ENCODE measurements at regions not wholly inside any gene's neighbourhood (a gene's known extent, or its start where the extent isn't known, plus 50 kb on each side); places are given as distances from the start of the nearest gene placed in this dataset.

DNA sequence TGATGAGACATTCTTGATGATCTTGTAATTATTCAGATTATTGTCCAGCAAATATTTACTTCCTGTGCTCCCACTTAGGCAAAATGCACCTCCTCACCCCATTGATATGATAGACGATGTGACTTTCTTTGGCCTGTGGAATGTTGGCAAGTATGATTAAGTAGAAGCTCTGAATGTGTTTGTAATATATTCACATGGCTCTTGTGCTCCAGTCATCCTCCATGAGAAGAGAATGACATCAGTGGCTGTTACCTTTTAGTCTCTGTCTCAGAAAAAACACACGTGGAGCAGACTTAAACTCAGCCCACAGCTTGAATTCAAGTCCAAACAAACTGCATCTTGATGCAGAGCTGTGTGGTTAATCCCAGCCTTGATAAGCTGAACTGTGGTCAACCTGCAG, 984.3 kb upstream of the FBXO33 start:
- no peaks in the 10 kb centered on the region for H3K9me3 ChIP-seq (ENCODE audit: control insufficient read depth, low read depth, low read length)

More for the DNA sequence above, 984.3 kb upstream of the FBXO33 start:
- Histone ChIP-seq H2AFZ (ENCODE audit: low read length) (no peak overlapping the region), H3K18ac (ENCODE audit: insufficient read length, low read depth, low read length) (no peak overlapping the region), H4K91ac (ENCODE audit: insufficient read length, low read depth, low read length) (no peak overlapping the region), H3T11ph (ENCODE audit: low read length) (no peak overlapping the region), H2BK15ac (ENCODE audit: low read depth, low read length) (no peak overlapping the region), H3K4ac (ENCODE audit: low read depth, low read length) (no peak overlapping the region), H2BK5ac (ENCODE audit: insufficient read length, low read length) (no peak overlapping the region), H3K4me1 (ENCODE audit: insufficient read depth, low read length) (no peaks in the 10 kb centered on the region), H3K27ac (ENCODE audit: insufficient read length, low read depth, low read length) (no peak overlapping the region), H4K8ac (replicated peaks; ENCODE audit: insufficient read length, low read depth, low read length) (no peak overlapping the region), H3K23me2 (ENCODE audit: insufficient read length, low read depth, low read length, poor library complexity, severe bottlenecking) (no peaks in the 10 kb centered on the region), H4K5ac (ENCODE audit: insufficient read length, low read depth, low read length) (no peak overlapping the region), H3K79me1 (ENCODE audit: insufficient read depth, low read depth, low read length, poor library complexity, severe bottlenecking) (no peaks in the 10 kb centered on the region), H2BK12ac (ENCODE audit: insufficient read length, low read depth, low read length) (no peak overlapping the region), H2BK20ac (ENCODE audit: low read depth, low read length, poor library complexity, severe bottlenecking) (no peak overlapping the region), H3K4me2 (ENCODE audit: insufficient read depth, insufficient read length, low read length) (no peak overlapping the region), H4K20me1 (ENCODE audit: control insufficient read depth, insufficient read depth, insufficient read length) (no peaks in the 10 kb centered on the region), H2AK5ac (ENCODE audit: insufficient read length, low read length) (no peak overlapping the region), H3K27me3 (ENCODE audit: insufficient read depth, low read length) (no peaks in the 10 kb centered on the region), H2BK120ac (ENCODE audit: low read depth, low read length, poor library complexity, severe bottlenecking) (no peak overlapping the region), H3K23ac (ENCODE audit: insufficient read length, low read depth, low read length) (no peak overlapping the region), H3K79me2 (ENCODE audit: insufficient read depth, low read length) (no peaks in the 10 kb centered on the region), H3K56ac (ENCODE audit: insufficient read length, low read depth, low read length) (no peak overlapping the region), H3K9ac (ENCODE audit: extremely low read depth, insufficient read length, low read length) (no peak overlapping the region), H3K14ac (ENCODE audit: insufficient read depth, low read length) (no peak overlapping the region)
- Mint-ChIP-seq H3K36me3 (ENCODE audit: insufficient read depth in 1 of 3, low read depth in 3 of 3) (no peaks in the 10 kb centered on the region), H3K9me3 (no peaks in the 10 kb centered on the region), H3K4me1 (peaks cover 4 to 8% of the 10 kb centered on the region in 2 experiments), H3K27me3 (ENCODE audit: low read depth) (no peaks in the 10 kb centered on the region), H3K27ac (no peak overlapping the region), H3K4me3 (no peak overlapping the region)
- TF ChIP-seq CTCF (conservative IDR thresholded peaks at IDR 0.05): no peak
- no CpG with 5 or more reads among the region's 2 CpGs for WGBS (ENCODE audit: extremely low coverage, insufficient read length, low lambda C conversion rate)
- no peak for DNase-seq
